ENCODE measurements at regions not wholly inside any gene's neighbourhood (a gene's known extent, or its start where the extent isn't known, plus 50 kb on each side); places are given as distances from the start of the nearest gene placed in this dataset.

GRCh38 chr18:55119434-55119833, 160.2 kb upstream of the CCDC68 start:
- no peak for DNase-seq

GRCh38 chr18:55119016-55119415, 159.8 kb upstream of the CCDC68 start:
- no peak for DNase-seq

DNA sequence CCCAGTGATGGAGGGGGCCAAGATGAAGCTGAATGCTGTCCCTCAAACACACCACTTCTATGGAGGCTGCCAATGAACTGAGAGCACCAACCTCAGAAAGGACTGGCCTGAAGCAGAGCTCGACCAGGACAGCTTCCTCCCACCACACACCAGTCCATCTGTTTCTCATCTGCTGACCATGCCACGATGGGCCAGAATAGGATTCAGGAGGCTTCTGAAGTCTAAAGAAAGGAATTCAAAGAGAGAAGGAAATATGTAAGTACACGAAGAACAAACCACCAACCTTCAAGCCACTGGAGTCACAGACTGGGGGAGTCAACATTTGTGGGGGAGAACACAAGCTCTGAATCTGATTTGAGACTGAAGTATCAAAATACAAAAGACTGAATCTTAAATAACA, 157.6 kb upstream of the CCDC68 start:
- DNase-seq: no peak

DNA sequence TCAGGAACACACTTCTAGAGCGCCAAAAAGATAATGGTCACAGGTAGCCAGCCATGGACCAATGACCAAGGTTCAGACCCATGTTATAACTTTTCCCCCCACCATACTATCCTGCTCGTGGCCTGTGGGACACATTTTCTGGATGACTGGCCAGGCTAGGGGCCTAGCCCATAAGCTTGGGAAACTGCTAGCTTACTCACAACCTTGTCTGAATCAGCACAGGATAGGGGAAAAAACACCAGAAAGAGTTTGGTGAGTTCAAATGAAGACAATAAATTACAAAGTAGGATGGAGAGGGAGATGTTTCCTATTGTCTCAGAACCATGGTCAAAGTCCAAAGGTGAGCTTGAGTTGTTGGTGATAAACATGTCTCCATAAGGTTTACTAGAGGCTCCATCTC, 156.3 kb upstream of the CCDC68 start:
- no peak for DNase-seq

DNA sequence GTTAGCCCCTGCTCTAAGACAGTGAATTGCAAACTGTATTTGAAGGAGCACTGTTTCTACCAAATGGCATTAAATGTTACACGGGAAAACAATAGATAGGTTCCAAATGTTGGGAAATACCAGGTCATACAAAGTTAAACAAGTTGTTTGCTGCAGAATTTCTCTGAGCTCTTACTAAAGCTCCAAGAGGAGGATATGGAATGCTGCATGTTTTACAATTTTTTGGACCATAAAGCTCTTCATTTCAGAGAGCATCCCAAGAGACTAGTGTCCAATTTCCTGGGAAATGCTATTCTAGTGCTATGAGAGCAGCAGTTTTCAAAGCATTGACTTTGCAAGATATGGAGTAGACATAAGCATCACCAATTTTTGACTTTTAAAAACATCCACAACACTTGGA, 155.6 kb upstream of the CCDC68 start:
- no peak for DNase-seq

- DNase-seq: no peak
These were observed 154.5 kb upstream of the CCDC68 start for GRCh38 chr18:55113800-55114199.

DNA sequence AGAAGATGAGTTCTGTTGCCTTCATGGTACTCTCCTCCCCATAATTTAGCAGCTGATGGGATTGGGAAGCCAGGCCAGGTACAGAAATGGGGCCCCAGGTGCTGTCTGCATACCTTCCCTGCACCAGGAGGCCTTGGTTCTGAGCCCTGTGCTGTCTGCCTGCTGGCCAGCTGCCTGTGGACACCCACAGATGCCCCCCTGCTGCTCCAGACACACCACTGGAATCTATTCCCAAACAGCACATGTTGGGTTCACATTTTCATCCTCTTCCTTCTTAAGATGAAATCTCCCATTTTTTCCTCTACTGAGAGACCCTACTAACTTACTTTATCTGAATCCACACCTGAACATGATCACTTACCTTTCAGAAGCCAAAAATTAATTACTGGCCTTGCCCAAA, 152.0 kb upstream of the CCDC68 start:
- DNase-seq: no peak

- no peak for DNase-seq
These were observed 151.2 kb upstream of the CCDC68 start for GRCh38 chr18:55110436-55110835.

DNA sequence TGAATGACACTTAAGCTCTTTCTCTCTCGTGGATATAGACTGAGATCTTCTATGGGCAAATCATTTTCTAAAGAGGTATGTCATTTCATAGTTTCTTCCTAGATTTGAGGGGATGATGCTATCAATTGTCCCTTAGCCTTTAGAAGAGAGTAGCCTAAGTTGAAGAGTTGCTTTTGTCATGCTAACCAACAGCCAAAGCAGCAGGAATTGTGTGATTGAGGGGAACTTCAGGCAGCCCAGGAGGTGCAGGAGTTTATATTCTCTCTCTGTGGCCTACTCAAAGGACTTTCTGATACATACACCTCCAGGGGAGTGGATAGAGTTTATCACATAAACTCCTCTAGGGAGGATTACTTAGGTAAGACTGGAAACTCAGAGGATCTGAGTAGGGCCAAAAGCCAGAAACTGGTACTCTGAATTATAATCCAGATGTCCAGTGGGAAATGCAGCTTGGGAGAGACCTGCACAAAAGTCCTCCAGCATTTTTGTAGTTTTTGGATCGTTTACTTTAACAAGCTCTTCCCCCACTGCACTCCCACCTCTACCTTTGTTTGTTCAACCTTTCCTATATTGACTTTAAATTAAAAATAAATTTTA, 150.7 kb upstream of the CCDC68 start:
- no peak for DNase-seq

- DNase-seq: no peak
These were observed 147.6 kb upstream of the CCDC68 start for GRCh38 chr18:55106906-55107305.

DNA sequence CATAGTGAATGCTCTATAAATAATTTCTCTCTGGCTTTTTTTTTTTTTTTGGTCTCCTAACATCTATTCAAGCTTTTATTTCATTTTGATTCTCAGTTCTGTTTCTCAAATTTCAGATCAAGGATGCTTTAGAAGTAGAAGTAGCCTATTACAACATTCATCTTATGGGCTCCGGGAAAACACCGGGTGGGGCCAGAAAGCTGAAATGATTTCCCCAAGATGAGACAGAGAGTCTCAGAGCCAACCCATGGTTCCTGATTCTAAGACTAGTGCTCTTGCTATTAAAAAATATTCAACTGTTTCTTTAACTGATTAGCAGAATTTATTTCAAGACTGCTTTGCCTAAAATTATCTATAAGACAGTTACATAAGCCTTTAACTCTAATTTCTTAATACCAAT, 147.2 kb upstream of the CCDC68 start:
- DNase-seq: no peak

GRCh38 chr18:55105873-55106272, 146.6 kb upstream of the CCDC68 start:
- no peak for DNase-seq

DNA sequence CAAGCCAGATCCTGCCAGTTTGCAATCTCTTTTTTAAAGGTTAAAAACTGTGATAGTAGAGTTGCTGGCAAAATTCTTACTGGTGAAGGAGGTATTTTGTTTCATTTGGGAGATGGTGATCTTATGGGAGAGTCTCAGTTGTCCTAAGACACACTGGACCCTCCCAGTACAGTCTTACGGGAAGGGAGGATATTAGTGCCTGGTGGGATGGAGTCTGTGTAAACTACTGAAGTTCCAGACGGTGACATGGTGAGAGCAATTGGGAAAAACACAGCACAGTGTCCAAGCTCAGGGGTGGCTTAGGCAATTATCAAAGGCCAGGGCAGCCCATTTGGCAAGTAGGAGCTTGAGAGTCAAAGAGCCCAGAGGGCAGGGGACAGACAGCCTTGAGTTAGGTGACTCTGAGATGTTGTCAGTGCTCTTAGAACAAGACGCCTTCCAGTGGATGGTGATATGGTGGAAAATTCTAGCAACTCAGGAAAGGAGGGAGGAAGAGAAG, 143.7 kb upstream of the CCDC68 start:
- DNase-seq: no peak

- DNase-seq: no peak
These were observed 143.2 kb upstream of the CCDC68 start for GRCh38 chr18:55102501-55102900.

GRCh38 chr18:55101458-55101824, 142.2 kb upstream of the CCDC68 start:
- no peak for DNase-seq

- no peak for DNase-seq
These were observed 141.7 kb upstream of the CCDC68 start for GRCh38 chr18:55100817-55101457.

GRCh38 chr18:55097456-55098170, 138.4 kb upstream of the CCDC68 start:
- no peak for DNase-seq

GRCh38 chr18:55096263-55096951, 137.1 kb upstream of the CCDC68 start:
- DNase-seq: peak; percentile 10

DNA sequence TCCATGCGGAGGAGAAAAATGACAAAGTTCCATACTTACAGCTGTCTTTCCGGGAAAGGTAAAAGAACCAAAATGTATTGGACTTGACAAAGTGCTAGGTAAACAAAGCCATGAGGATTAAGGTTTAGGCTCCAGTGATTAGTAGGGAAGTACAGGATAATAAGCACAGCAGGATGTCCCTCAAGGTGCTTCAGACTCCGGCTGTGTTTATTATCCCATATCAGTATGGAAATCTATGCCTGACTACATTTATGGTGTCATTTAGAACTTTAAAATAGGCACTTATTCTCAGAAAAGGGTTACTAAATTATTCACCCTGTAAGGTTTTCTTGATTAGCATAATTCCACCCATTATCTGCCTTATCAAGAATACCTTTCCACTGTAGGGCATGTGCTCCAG, 136.3 kb upstream of the CCDC68 start:
- DNase-seq: no peak

- no peak for DNase-seq
These were observed 134.5 kb upstream of the CCDC68 start for GRCh38 chr18:55093808-55094207.

DNA sequence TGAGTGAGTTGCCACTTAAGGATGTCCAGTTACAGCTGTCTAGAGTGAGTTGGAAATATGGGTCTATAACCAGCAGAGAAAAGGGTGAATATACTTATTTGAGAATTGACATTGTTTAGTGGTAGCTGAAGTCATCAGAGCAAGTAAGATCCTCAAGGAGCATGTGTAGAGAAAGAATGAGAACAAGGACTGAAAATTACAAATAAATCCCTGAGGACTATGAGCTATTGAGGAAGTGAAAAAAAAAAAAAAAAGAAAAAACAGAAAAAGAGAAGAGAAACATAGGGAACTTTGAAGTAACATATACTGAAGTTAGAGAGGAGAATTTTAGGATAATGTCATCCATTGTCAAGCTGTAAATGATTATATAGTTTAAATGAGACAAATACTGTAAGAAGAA, 134.0 kb upstream of the CCDC68 start:
- DNase-seq: no peak

GRCh38 chr18:55092166-55092565, 132.9 kb upstream of the CCDC68 start:
- DNase-seq: no peak

- DNase-seq: no peak
These were observed 131.4 kb upstream of the CCDC68 start for GRCh38 chr18:55090564-55091188.

Measured in suppressor macrophage treated with lipopolysaccharide for 4 hours (primary cell).